Gastrocnemius medialis (tissue), 4 donors: ENCODE measurements at regions not wholly inside any gene's neighbourhood (a gene's known extent, or its start where the extent isn't known, plus 50 kb on each side); places are given as distances from the start of the nearest gene placed in this dataset.

Experiments used
- ATAC-seq, 2 donors: fragments of 150-250 bp; one replicate each; pipeline ENCODE4 v1.9.1; 2016
- DNase-seq, 2 donors: peaks; one replicate each; pipeline ENCODE4 v3.0.0-alpha.2; 2019
- H3K27ac ChIP-seq, 4 donors: fragments of 200-600 bp; sonication (generic); 1 replicate in 1 of 4; 2 replicates in 3 of 4; pipeline ENCODE4 v1.5.1; 2016 to 2018; ENCODE audit warnings: mild to moderate bottlenecking in 2 of 4, moderate library complexity in 1 of 4
- H3K27me3 ChIP-seq, 3 donors: fragments of 200-600 bp; sonication (generic) in 2 of 3; 1 replicate in 1 of 3; 2 replicates in 2 of 3; pipeline versions ENCODE4 v1.5.1 to v1.6.0; 2016 to 2019; ENCODE audit warnings: mild to moderate bottlenecking in 1 of 3, moderate library complexity in 1 of 3
- H3K36me3 ChIP-seq, 2 donors: fragments of 200-600 bp; sonication (generic) in 1 of 2; one replicate each; pipeline ENCODE4 v1.5.1; 2017 to 2018
- H3K4me1 ChIP-seq, 2 donors: fragments of 200-600 bp; sonication (generic) in 1 of 2; one replicate each; pipeline ENCODE4 v1.5.1; 2016 to 2017; ENCODE audit warnings: mild to moderate bottlenecking in 2 of 2
- H3K4me3 ChIP-seq, 4 donors: fragments of 200-600 bp; sonication (generic) in 3 of 4; 1 replicate in 1 of 4; 2 replicates in 3 of 4; pipeline ENCODE4 v1.5.1; 2016 to 2019; ENCODE audit warnings: mild to moderate bottlenecking in 2 of 4
- H3K9me3 ChIP-seq, 3 donors: fragments of 200-600 bp; sonication (generic) in 2 of 3; 1 replicate in 1 of 3; 2 replicates in 2 of 3; pipeline ENCODE4 v1.5.1; 2016 to 2019
- POLR2A ChIP-seq, 2 donors: fragments of 450-650 bp; IDR thresholded peaks; one replicate each; pipeline ENCODE4 v1.6.1; 2017; ENCODE audit warnings: antibody characterized with exemption in 2 of 2, mild to moderate bottlenecking in 2 of 2, moderate library complexity in 2 of 2
- in situ Hi-C, 4 donors: fragments of 200-750 bp; cut with MboI; loops; one replicate each; pipeline versions ENCODE4 v1.15.0 to v1.8.0; 2017; ENCODE audit warnings: low sequenced_read_pairs in 4 of 4
- intact Hi-C: fragments of 100-400 bp; cut with DNase I; formaldehyde crosslinking; loops from one replicate; pipeline ENCODE4 v1.15.1; 2023; ENCODE audit warnings: low total_unique reads
- TF ChIP-seq, protein P1 (sequence below), 5 experiments: fragments of 450-650 bp in 3 of 5; fragments of 200-600 bp in 2 of 5; sonication (generic) in 2 of 5; IDR thresholded peaks in 4 of 5; conservative IDR thresholded peaks in 1 of 5; 1 replicate in 4 of 5; 2 replicates in 1 of 5; pipeline ENCODE4 v1.5.1; 2016 to 2019; ENCODE audit warnings: antibody characterized with exemption in 5 of 5, mild to moderate bottlenecking in 3 of 5, moderate library complexity in 3 of 5

DNA sequence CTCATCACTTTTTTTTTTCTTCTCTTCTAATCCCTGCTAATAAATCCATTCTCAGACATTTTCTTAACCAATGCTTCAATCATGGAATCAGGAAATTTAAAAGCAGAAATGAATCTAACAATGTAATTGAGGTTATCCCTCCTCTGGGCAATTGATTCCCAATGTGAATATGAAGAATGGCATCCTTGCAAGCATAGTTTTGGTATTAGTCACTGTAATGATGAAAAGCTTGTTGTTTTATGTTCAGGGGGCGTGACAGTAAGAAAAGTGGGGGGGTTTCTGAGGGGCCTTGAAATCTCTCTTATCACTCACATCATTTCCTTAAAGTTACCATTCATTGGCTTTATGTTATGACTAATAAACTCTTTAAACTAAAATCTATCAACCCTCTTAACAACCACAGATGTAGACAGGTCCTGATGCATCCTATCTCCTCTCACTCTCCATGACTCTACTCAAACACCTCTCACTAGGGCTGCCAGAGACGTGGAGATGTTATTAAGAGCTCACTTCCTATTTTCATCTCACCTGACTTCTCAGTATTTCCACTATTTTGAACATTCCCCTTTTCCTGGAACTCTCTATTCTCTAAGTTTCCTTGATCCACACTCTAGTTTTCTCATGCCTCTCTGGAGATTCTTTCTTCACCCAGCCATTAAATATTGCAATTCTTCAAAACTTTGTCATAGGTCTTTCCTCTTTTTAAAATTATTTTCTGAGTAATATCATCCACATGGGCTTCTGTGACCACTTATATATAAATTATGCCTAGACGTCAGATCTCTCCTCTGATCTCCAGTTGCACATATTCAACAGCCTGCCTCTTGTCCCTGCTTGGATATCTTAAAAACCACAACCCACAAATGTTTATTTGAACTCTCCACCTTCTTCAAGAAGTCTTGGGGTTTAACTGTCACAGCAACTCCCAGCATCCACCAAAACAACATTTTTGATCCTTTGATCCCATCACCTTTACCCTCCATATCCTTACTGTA lies 332.9 kb downstream of the CDH2 start:
- ATAC-seq (no peak), DNase-seq (no peak)
- Histone ChIP-seq H3K36me3 (no peaks in the 10 kb centered on the region), H3K27me3 (no peaks in the 10 kb centered on the region), H3K4me1 (no peaks in the 10 kb centered on the region), H3K9me3 (no peaks in the 10 kb centered on the region), H3K27ac (no peak overlapping the region), H3K4me3 (no peak overlapping the region)
- intact Hi-C loops, result no loop called here
- in situ Hi-C loops, result no loop called here
- TF ChIP-seq, protein P1, sequence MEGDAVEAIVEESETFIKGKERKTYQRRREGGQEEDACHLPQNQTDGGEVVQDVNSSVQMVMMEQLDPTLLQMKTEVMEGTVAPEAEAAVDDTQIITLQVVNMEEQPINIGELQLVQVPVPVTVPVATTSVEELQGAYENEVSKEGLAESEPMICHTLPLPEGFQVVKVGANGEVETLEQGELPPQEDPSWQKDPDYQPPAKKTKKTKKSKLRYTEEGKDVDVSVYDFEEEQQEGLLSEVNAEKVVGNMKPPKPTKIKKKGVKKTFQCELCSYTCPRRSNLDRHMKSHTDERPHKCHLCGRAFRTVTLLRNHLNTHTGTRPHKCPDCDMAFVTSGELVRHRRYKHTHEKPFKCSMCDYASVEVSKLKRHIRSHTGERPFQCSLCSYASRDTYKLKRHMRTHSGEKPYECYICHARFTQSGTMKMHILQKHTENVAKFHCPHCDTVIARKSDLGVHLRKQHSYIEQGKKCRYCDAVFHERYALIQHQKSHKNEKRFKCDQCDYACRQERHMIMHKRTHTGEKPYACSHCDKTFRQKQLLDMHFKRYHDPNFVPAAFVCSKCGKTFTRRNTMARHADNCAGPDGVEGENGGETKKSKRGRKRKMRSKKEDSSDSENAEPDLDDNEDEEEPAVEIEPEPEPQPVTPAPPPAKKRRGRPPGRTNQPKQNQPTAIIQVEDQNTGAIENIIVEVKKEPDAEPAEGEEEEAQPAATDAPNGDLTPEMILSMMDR (IDR thresholded peaks at IDR 0.05 in 4 of 5, conservative IDR thresholded peaks at IDR 0.05 in 1 of 5), result no peak
- no peak for TF ChIP-seq POLR2A (IDR thresholded peaks at IDR 0.05)

DNA sequence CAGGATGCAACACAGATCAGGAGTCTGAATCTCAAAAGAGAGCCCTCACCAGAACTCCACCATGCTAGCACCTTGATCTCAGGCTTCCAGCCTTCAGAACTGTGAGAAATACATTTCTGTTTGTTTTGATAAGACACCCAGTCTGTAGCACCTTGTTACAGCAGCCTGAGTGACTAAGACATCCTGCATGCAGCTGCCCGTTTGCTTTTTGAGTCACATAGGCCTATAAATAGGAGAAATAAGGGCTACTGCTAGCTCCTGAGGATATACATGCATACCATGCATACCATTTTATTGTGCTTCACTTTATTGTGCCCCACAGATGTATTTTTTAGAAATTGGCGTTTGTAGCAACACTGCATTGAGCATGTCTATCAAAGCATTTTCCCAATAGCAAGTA lies 337.8 kb downstream of the CDH2 start:
- no peaks in the 10 kb centered on the region for H3K9me3 ChIP-seq
- H3K4me3 ChIP-seq, result no peak overlapping the region
- no peaks in the 10 kb centered on the region for H3K36me3 ChIP-seq
- no peak overlapping the region for H3K27ac ChIP-seq
- no peaks in the 10 kb centered on the region for H3K27me3 ChIP-seq
- DNase-seq (no peak), ATAC-seq (no peak)
- no peak for TF ChIP-seq POLR2A (IDR thresholded peaks at IDR 0.05)
- TF ChIP-seq, protein P1 (IDR thresholded peaks at IDR 0.05 in 4 of 5, conservative IDR thresholded peaks at IDR 0.05 in 1 of 5), result no peak
- in situ Hi-C loops (no loop called here), intact Hi-C loops (no loop called here)
- H3K4me1 ChIP-seq, result no peaks in the 10 kb centered on the region

DNA sequence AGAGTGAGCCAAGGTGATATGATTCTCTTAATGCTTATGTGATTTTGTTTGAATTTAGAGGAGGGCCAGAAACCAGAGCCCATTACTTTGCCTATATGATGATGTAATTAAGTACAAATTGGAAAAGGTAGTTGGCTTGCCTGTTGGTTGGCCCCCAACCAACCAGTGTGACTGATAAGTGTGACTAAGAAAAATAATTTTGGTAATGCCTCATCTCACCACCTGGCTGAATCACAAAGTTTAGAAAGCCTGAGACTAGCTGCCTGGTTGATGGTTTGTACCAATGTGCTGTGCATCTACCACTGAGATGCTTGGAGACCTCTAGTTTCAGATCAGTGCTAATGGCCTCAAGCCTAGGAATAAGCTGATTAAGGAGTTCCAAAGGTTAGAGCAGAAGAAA lies 338.7 kb downstream of the CDH2 start:
- Histone ChIP-seq H3K36me3 (no peaks in the 10 kb centered on the region), H3K9me3 (no peaks in the 10 kb centered on the region), H3K27me3 (no peaks in the 10 kb centered on the region), H3K27ac (no peak overlapping the region), H3K4me3 (no peak overlapping the region), H3K4me1 (no peaks in the 10 kb centered on the region)
- no peak for TF ChIP-seq POLR2A (IDR thresholded peaks at IDR 0.05)
- TF ChIP-seq, protein P1 (IDR thresholded peaks at IDR 0.05 in 4 of 5, conservative IDR thresholded peaks at IDR 0.05 in 1 of 5), result no peak
- no peak for ATAC-seq
- no peak for DNase-seq
- in situ Hi-C loops, result no loop called here
- intact Hi-C loops, result no loop called here

DNA sequence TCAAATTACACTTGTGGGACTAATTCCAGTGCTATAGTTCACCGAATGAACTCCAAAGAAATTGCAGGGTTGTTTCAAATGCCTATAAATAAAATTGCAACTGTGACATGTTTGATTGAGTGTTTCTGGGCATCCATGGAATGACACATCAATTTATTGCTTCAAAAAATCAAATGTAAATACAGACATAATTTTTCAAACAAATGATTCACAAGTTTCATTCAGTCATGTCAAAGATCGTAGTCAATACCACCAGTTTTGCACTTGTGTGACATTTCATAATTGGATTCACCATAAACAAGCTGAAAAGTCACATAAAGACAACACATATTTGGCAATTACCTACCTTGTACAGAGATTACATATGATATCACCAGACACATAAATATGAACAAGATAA lies 350.8 kb downstream of the CDH2 start:
- in situ Hi-C loops, result no loop called here
- intact Hi-C loops, result no loop called here

More for the DNA sequence above, 350.8 kb downstream of the CDH2 start:
- no peak for TF ChIP-seq POLR2A (IDR thresholded peaks at IDR 0.05)
- TF ChIP-seq, protein P1 (IDR thresholded peaks at IDR 0.05 in 4 of 5, conservative IDR thresholded peaks at IDR 0.05 in 1 of 5), result no peak
- no peaks in the 10 kb centered on the region for H3K4me1 ChIP-seq
- H3K36me3 ChIP-seq, result no peaks in the 10 kb centered on the region
- no peak overlapping the region for H3K27ac ChIP-seq
- no peak overlapping the region for H3K4me3 ChIP-seq
- no peaks in the 10 kb centered on the region for H3K27me3 ChIP-seq
- no peak for ATAC-seq
- DNase-seq, result no peak
- H3K9me3 ChIP-seq, result no peaks in the 10 kb centered on the region
